ENCODE measurements at regions not wholly inside any gene's neighbourhood (a gene's known extent, or its start where the extent isn't known, plus 50 kb on each side); places are given as distances from the start of the nearest gene placed in this dataset.
A peak's percentile ranks its signal among the peaks of the same experiment; 100 is the strongest.

GRCh38 chr2:60067006-60067405 lies 486.4 kb downstream of the BCL11A start:
- Histone ChIP-seq H3K79me2 (ENCODE audit: control insufficient read depth, insufficient read depth, low read length) (no peaks in the 10 kb centered on the region), H4K5ac (ENCODE audit: low read length) (no peak overlapping the region), H2BK15ac (replicated peaks; ENCODE audit: low read depth) (no peak overlapping the region), H2BK120ac (ENCODE audit: low read depth, low read length) (no peak overlapping the region), H3K18ac (ENCODE audit: low read length) (no peak overlapping the region), H2BK5ac (ENCODE audit: low read length) (no peak overlapping the region), H3K36me3 (ENCODE audit: control insufficient read depth, insufficient read depth, low read length) (no peaks in the 10 kb centered on the region), H3K27me3 (ENCODE audit: insufficient read depth, low read length, poor library complexity) (no peaks in the 10 kb centered on the region), H2AK5ac (ENCODE audit: low read length) (no peak overlapping the region), H3K23ac (ENCODE audit: low read length) (no peak overlapping the region), H4K8ac (ENCODE audit: low read depth, low read length) (no peak overlapping the region), H3K56ac (ENCODE audit: low read length) (no peak overlapping the region), H3K4me2 (ENCODE audit: low read length) (no peak overlapping the region), H3K9ac (ENCODE audit: low read length) (no peak overlapping the region), H3K79me1 (ENCODE audit: low read length) (no peaks in the 10 kb centered on the region), H3K27ac (ENCODE audit: low read depth, low read length) (no peak overlapping the region), H3K4me1 (ENCODE audit: control insufficient read depth, low read depth, low read length) (no peaks in the 10 kb centered on the region), H3K4ac (ENCODE audit: low read depth, low read length) (no peak overlapping the region), H3K4me3 (ENCODE audit: low read length) (no peak overlapping the region)
- peak; percentile 84 for DNase-seq
- WGBS (ENCODE audit: extremely low coverage, insufficient coverage, low lambda C conversion rate): no CpG with 5 or more reads among the region's 3 CpGs

GRCh38 chr2:60066096-60066839 lies 487.2 kb downstream of the BCL11A start:
- peak; percentile 27 for DNase-seq
- Histone ChIP-seq H3K27ac (ENCODE audit: low read depth, low read length) (no peak overlapping the region), H3K4me2 (ENCODE audit: low read length) (no peak overlapping the region), H3K4ac (ENCODE audit: low read depth, low read length) (no peak overlapping the region), H3K9ac (ENCODE audit: low read length) (no peak overlapping the region), H3K4me1 (ENCODE audit: control insufficient read depth, low read depth, low read length) (no peaks in the 10 kb centered on the region), H3K18ac (ENCODE audit: low read length) (no peak overlapping the region), H2BK5ac (ENCODE audit: low read length) (no peak overlapping the region), H4K5ac (ENCODE audit: low read length) (no peak overlapping the region), H3K27me3 (ENCODE audit: insufficient read depth, low read length, poor library complexity) (no peaks in the 10 kb centered on the region), H3K79me2 (ENCODE audit: control insufficient read depth, insufficient read depth, low read length) (no peaks in the 10 kb centered on the region), H4K8ac (ENCODE audit: low read depth, low read length) (no peak overlapping the region), H2BK120ac (ENCODE audit: low read depth, low read length) (no peak overlapping the region), H3K4me3 (ENCODE audit: low read length) (no peak overlapping the region), H3K79me1 (ENCODE audit: low read length) (no peaks in the 10 kb centered on the region), H3K56ac (ENCODE audit: low read length) (no peak overlapping the region), H3K36me3 (ENCODE audit: control insufficient read depth, insufficient read depth, low read length) (no peaks in the 10 kb centered on the region), H3K23ac (ENCODE audit: low read length) (no peak overlapping the region), H2AK5ac (ENCODE audit: low read length) (no peak overlapping the region), H2BK15ac (replicated peaks; ENCODE audit: low read depth) (no peak overlapping the region)
- no CpG with 5 or more reads among the region's 6 CpGs for WGBS (ENCODE audit: extremely low coverage, insufficient coverage, low lambda C conversion rate)

- H3K79me1 ChIP-seq (ENCODE audit: low read length): no peaks in the 10 kb centered on the region
- DNase-seq: no peak
- H4K8ac ChIP-seq (ENCODE audit: low read depth, low read length): no peak overlapping the region
- no peak overlapping the region for H2BK5ac ChIP-seq (ENCODE audit: low read length)
- H3K56ac ChIP-seq (ENCODE audit: low read length): no peak overlapping the region
- no peak overlapping the region for H4K5ac ChIP-seq (ENCODE audit: low read length)
- H3K36me3 ChIP-seq (ENCODE audit: control insufficient read depth, insufficient read depth, low read length): no peaks in the 10 kb centered on the region
- no peak overlapping the region for H3K27ac ChIP-seq (ENCODE audit: low read depth, low read length)
- H3K27me3 ChIP-seq (ENCODE audit: insufficient read depth, low read length, poor library complexity): no peaks in the 10 kb centered on the region
- no peak overlapping the region for H3K4me3 ChIP-seq (ENCODE audit: low read length)
- H3K4me2 ChIP-seq (ENCODE audit: low read length): no peak overlapping the region
- no peaks in the 10 kb centered on the region for H3K4me1 ChIP-seq (ENCODE audit: control insufficient read depth, low read depth, low read length)
- H3K23ac ChIP-seq (ENCODE audit: low read length): no peak overlapping the region
- H2BK120ac ChIP-seq (ENCODE audit: low read depth, low read length): no peak overlapping the region
- no peak overlapping the region for H3K18ac ChIP-seq (ENCODE audit: low read length)
- no peak overlapping the region for H3K4ac ChIP-seq (ENCODE audit: low read depth, low read length)
- no CpG with 5 or more reads among the region's 7 CpGs for WGBS (ENCODE audit: extremely low coverage, insufficient coverage, low lambda C conversion rate)
- no peak overlapping the region for H3K9ac ChIP-seq (ENCODE audit: low read length)
- no peak overlapping the region for H2AK5ac ChIP-seq (ENCODE audit: low read length)
- H2BK15ac ChIP-seq (replicated peaks; ENCODE audit: low read depth): no peak overlapping the region
- H3K79me2 ChIP-seq (ENCODE audit: control insufficient read depth, insufficient read depth, low read length): no peaks in the 10 kb centered on the region
These were observed 488.6 kb downstream of the BCL11A start for GRCh38 chr2:60064687-60065389.

GRCh38 chr2:60058781-60059180 lies 494.7 kb downstream of the BCL11A start:
- H2AK5ac ChIP-seq (ENCODE audit: low read length): no peak overlapping the region
- H3K4me2 ChIP-seq (ENCODE audit: low read length): no peak overlapping the region
- no peak overlapping the region for H2BK15ac ChIP-seq (replicated peaks; ENCODE audit: low read depth)
- H3K36me3 ChIP-seq (ENCODE audit: control insufficient read depth, insufficient read depth, low read length): no peaks in the 10 kb centered on the region
- H3K56ac ChIP-seq (ENCODE audit: low read length): no peak overlapping the region
- no peak overlapping the region for H2BK5ac ChIP-seq (ENCODE audit: low read length)
- no peak overlapping the region for H3K23ac ChIP-seq (ENCODE audit: low read length)
- H3K4me3 ChIP-seq (ENCODE audit: low read length): no peak overlapping the region
- no peaks in the 10 kb centered on the region for H3K27me3 ChIP-seq (ENCODE audit: insufficient read depth, low read length, poor library complexity)
- no peaks in the 10 kb centered on the region for H3K79me1 ChIP-seq (ENCODE audit: low read length)
- no peak for DNase-seq
- no peak overlapping the region for H3K18ac ChIP-seq (ENCODE audit: low read length)
- whole genome bisulfite sequencing (ENCODE audit: extremely low coverage, insufficient coverage, low lambda C conversion rate): no CpG with 5 or more reads among the region's 6 CpGs
- H2BK120ac ChIP-seq (ENCODE audit: low read depth, low read length): no peak overlapping the region
- no peak overlapping the region for H3K4ac ChIP-seq (ENCODE audit: low read depth, low read length)
- no peak overlapping the region for H4K5ac ChIP-seq (ENCODE audit: low read length)
- H3K4me1 ChIP-seq (ENCODE audit: control insufficient read depth, low read depth, low read length): no peaks in the 10 kb centered on the region
- no peaks in the 10 kb centered on the region for H3K79me2 ChIP-seq (ENCODE audit: control insufficient read depth, insufficient read depth, low read length)
- H3K9ac ChIP-seq (ENCODE audit: low read length): no peak overlapping the region
- no peak overlapping the region for H4K8ac ChIP-seq (ENCODE audit: low read depth, low read length)
- no peak overlapping the region for H3K27ac ChIP-seq (ENCODE audit: low read depth, low read length)

- no peaks in the 10 kb centered on the region for H3K27me3 ChIP-seq (ENCODE audit: insufficient read depth, low read length, poor library complexity)
- no peaks in the 10 kb centered on the region for H3K36me3 ChIP-seq (ENCODE audit: control insufficient read depth, insufficient read depth, low read length)
- H2BK120ac ChIP-seq (ENCODE audit: low read depth, low read length): no peak overlapping the region
- no peak overlapping the region for H3K4me2 ChIP-seq (ENCODE audit: low read length)
- H2BK5ac ChIP-seq (ENCODE audit: low read length): no peak overlapping the region
- H3K4ac ChIP-seq (ENCODE audit: low read depth, low read length): no peak overlapping the region
- no peaks in the 10 kb centered on the region for H3K79me1 ChIP-seq (ENCODE audit: low read length)
- H3K4me1 ChIP-seq (ENCODE audit: control insufficient read depth, low read depth, low read length): no peaks in the 10 kb centered on the region
- no CpG with 5 or more reads among the region's 6 CpGs for WGBS (ENCODE audit: extremely low coverage, insufficient coverage, low lambda C conversion rate)
- DNase-seq: no peak
- H3K18ac ChIP-seq (ENCODE audit: low read length): no peak overlapping the region
- no peak overlapping the region for H3K4me3 ChIP-seq (ENCODE audit: low read length)
- H3K56ac ChIP-seq (ENCODE audit: low read length): no peak overlapping the region
- no peak overlapping the region for H3K27ac ChIP-seq (ENCODE audit: low read depth, low read length)
- no peak overlapping the region for H3K9ac ChIP-seq (ENCODE audit: low read length)
- H3K79me2 ChIP-seq (ENCODE audit: control insufficient read depth, insufficient read depth, low read length): no peaks in the 10 kb centered on the region
- H2BK15ac ChIP-seq (replicated peaks; ENCODE audit: low read depth): no peak overlapping the region
- H4K8ac ChIP-seq (ENCODE audit: low read depth, low read length): no peak overlapping the region
- H4K5ac ChIP-seq (ENCODE audit: low read length): no peak overlapping the region
- H3K23ac ChIP-seq (ENCODE audit: low read length): no peak overlapping the region
- no peak overlapping the region for H2AK5ac ChIP-seq (ENCODE audit: low read length)
These were observed 498.7 kb downstream of the BCL11A start for GRCh38 chr2:60054571-60055340.

All from mesendoderm (in vitro differentiated cells).